Activated CD4-positive, alpha-beta T cell treated with anti-CD3 and anti-CD28 coated beads, Interleukin-2, amount 50 U/mL, for 16 hours (primary cell): ENCODE measurements at regions not wholly inside any gene's neighbourhood (a gene's known extent, or its start where the extent isn't known, plus 50 kb on each side); places are given as distances from the start of the nearest gene placed in this dataset.

ENCODE experiments used
- DNase-seq: peaks from one replicate; pipeline ENCODE4 v3.0.0-alpha.2; 2020

- DNase-seq = no peak
Observed at GRCh38 chr17:77737442-77738265, 220.8 kb upstream of the TNRC6C start.

GRCh38 chr17:77738751-77739531, 219.6 kb upstream of the TNRC6C start:
- DNase-seq = no peak

GRCh38 chr17:77740481-77740880, 218.0 kb upstream of the TNRC6C start:
- no peak for DNase-seq

- peak; percentile 18 for DNase-seq
Observed at GRCh38 chr17:77741109-77741508, 217.4 kb upstream of the TNRC6C start.

GRCh38 chr17:77742579-77742978, 215.9 kb upstream of the TNRC6C start:
- DNase-seq = no peak

GRCh38 chr17:77744066-77744988, 214.2 kb upstream of the TNRC6C start:
- no peak for DNase-seq

- DNase-seq = no peak
Observed at GRCh38 chr17:77745702-77746101, 212.8 kb upstream of the TNRC6C start.

GRCh38 chr17:77746393-77746792, 212.1 kb upstream of the TNRC6C start:
- DNase-seq = no peak

- DNase-seq = no peak
Observed at GRCh38 chr17:77746896-77747554, 211.5 kb upstream of the TNRC6C start.

GRCh38 chr17:77748436-77748835, 210.1 kb upstream of the TNRC6C start:
- no peak for DNase-seq

- no peak for DNase-seq
Observed at GRCh38 chr17:77749321-77749751, 209.2 kb upstream of the TNRC6C start.

- no peak for DNase-seq
Observed at GRCh38 chr17:77749989-77750388, 208.5 kb upstream of the TNRC6C start.

- no peak for DNase-seq
Observed at GRCh38 chr17:77750427-77751043, 208.0 kb upstream of the TNRC6C start.

GRCh38 chr17:77753246-77753645, 205.3 kb upstream of the TNRC6C start:
- DNase-seq = no peak

GRCh38 chr17:77753691-77754245, 204.7 kb upstream of the TNRC6C start:
- no peak for DNase-seq

- DNase-seq = no peak
Observed at GRCh38 chr17:77754956-77755355, 203.5 kb upstream of the TNRC6C start.

- no peak for DNase-seq
Observed at GRCh38 chr17:77755410-77755963, 203.0 kb upstream of the TNRC6C start.

GRCh38 chr17:77756028-77756427, 202.5 kb upstream of the TNRC6C start:
- no peak for DNase-seq

- no peak for DNase-seq
Observed at GRCh38 chr17:77756846-77757560, 201.5 kb upstream of the TNRC6C start.

- DNase-seq = no peak
Observed at GRCh38 chr17:77757561-77757898, 201.0 kb upstream of the TNRC6C start.

- no peak for DNase-seq
Observed at GRCh38 chr17:77763023-77763422, 195.5 kb upstream of the TNRC6C start.
